H1 (cell line): ENCODE measurements at regions not wholly inside any gene's neighbourhood (a gene's known extent, or its start where the extent isn't known, plus 50 kb on each side); places are given as distances from the start of the nearest gene placed in this dataset.

Source experiments
- SIX5 ChIP-seq: IDR thresholded peaks from 2 replicates; pipeline ENCODE4 v1.6.1; 2011; ENCODE audit warnings: mild to moderate bottlenecking, low read depth, low read length

DNA sequence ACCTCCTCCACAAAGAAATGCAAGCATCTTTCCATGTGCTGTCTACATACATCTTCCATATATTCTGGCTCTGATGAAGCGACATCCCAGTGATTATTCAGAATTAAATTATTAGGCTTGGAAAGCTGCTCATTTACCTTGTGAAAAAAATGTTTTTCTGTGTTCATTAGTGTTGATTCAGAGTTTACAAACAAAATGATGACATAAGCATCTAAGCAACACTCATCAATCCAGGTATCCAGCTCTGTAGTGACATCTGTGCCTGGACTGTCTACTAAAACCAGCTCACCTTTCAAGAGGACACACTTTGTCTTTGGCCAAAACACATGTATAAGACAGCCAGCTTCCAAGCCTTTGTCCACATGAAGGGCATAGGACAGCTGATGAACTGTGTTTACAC, 51.1 kb upstream of the SPATA31C2 start (continued):
- no peak for TF ChIP-seq SIX5
